Fibroblast of lung (primary cell): ENCODE measurements at regions not wholly inside any gene's neighbourhood (a gene's known extent, or its start where the extent isn't known, plus 50 kb on each side); places are given as distances from the start of the nearest gene placed in this dataset.

Experiments used
- DNase-seq, 2 donors: peaks; one replicate each; pipeline versions ENCODE4 v3.0.0 to v3.0.0-alpha.2; 2010; ENCODE audit warnings: low read depth in 2 of 2
- H2AFZ ChIP-seq: 2 replicates; pipeline ENCODE4 v1.5.1; 2012; ENCODE audit warnings: low read length, control low read depth, inconsistent platforms
- H3K27ac ChIP-seq: 2 replicates; pipeline ENCODE4 v1.5.1; 2011; ENCODE audit warnings: low read length, control low read depth; ENCODE audit not compliant: insufficient read depth
- H3K27me3 ChIP-seq: 2 replicates; pipeline ENCODE4 v1.5.1; 2011; ENCODE audit warnings: mild to moderate bottlenecking, low read length; ENCODE audit not compliant: control insufficient read depth, insufficient read depth
- H3K36me3 ChIP-seq: 2 replicates; pipeline ENCODE4 v1.5.1; 2011; ENCODE audit warnings: low read length; ENCODE audit not compliant: control insufficient read depth, insufficient read depth
- H3K4me1 ChIP-seq: 2 replicates; pipeline ENCODE4 v1.5.1; 2011; ENCODE audit warnings: low read length; ENCODE audit not compliant: control insufficient read depth, insufficient read depth; ENCODE audit errors: extremely low read depth
- H3K4me2 ChIP-seq: 2 replicates; pipeline ENCODE4 v1.5.1; 2011; ENCODE audit warnings: low read length, control low read depth; ENCODE audit not compliant: insufficient read depth; ENCODE audit errors: extremely low read depth
- H3K4me3 ChIP-seq, 4 experiments: fragments of 200-600 bp in 1 of 4; sonication (generic) in 1 of 4; replicated peaks in 1 of 4; 2 replicates each; pipeline ENCODE4 v1.5.1; 2011 to 2016; ENCODE audit warnings: low read length in 4 of 4, low read depth in 3 of 4, mild to moderate bottlenecking in 3 of 4, control low read depth in 2 of 4, inconsistent platforms in 1 of 4, mixed read lengths in 1 of 4; ENCODE audit not compliant: insufficient read depth in 1 of 4; ENCODE audit errors: control extremely low read depth in 1 of 4
- H3K79me2 ChIP-seq: 2 replicates; pipeline ENCODE4 v1.5.1; 2012; ENCODE audit warnings: mild to moderate bottlenecking, low read length, inconsistent platforms; ENCODE audit not compliant: control insufficient read depth, insufficient read depth
- H3K9ac ChIP-seq: 2 replicates; pipeline ENCODE4 v1.5.1; 2011; ENCODE audit warnings: mild to moderate bottlenecking, low read length, control low read depth; ENCODE audit not compliant: insufficient read depth
- H3K9me3 ChIP-seq: 2 replicates; pipeline ENCODE4 v1.5.1; 2012; ENCODE audit warnings: low read depth, low read length; ENCODE audit not compliant: control insufficient read depth, insufficient read depth
- H4K20me1 ChIP-seq: 2 replicates; pipeline ENCODE4 v1.5.1; 2011; ENCODE audit warnings: low read length; ENCODE audit not compliant: control insufficient read depth, insufficient read depth; ENCODE audit errors: extremely low read depth
- EZH2 ChIP-seq: IDR thresholded peaks from 2 replicates; pipeline ENCODE4 v1.5.1; 2012; ENCODE audit warnings: low read length, control low read depth, mild to moderate bottlenecking; ENCODE audit errors: missing control alignments
- TF ChIP-seq, protein P1 (sequence below), 2 donors: IDR thresholded peaks in 1 of 2; conservative IDR thresholded peaks in 1 of 2; 1 replicate in 1 of 2; 2 replicates in 1 of 2; pipeline ENCODE4 v1.5.1; 2011 to 2012; ENCODE audit warnings: low read length in 2 of 2, control low read depth in 1 of 2, inconsistent platforms in 1 of 2, low read depth in 1 of 2, mild to moderate bottlenecking in 1 of 2

DNA sequence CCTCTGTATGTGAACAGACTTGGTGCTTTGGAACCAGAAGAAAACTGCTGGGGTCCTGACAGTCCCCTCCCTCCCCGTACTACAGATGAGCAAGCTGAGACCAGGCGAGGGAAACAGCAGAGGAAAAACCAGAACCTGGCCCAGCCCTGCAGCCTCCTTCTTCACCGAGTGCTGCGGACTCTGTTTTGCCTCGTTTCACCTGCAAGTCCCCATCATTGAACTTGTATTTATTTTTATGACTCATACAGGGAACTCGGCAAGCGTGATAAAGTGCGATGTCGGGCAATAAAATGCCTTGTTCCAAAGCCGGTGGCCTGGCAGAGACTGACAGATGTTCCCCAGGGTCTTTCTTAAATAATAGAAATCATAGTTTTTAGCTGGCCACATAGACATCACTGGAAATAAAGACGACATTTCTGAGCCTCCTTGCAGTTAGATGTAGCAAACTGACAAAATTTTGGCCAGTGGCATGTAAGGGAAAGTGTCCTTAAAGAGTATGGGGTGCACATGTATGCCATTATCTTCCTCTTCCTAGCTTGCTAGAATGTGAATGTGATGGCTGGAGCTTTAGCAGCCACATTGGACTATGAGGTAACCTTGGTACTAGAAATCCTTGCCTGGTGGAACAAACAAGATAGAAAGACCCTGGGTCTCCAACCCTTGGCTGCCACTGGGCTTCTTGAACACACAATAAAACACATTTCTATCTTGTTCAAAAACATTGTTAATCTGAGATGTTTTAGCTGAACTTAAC lies 128.6 kb downstream of the IRF8 start:
- Histone ChIP-seq H3K9ac (no peak overlapping the region), H2AFZ (no peak overlapping the region), H3K4me2 (no peak overlapping the region), H4K20me1 (no peaks in the 10 kb centered on the region), H3K79me2 (no peaks in the 10 kb centered on the region), H3K27ac (no peak overlapping the region), H3K4me3 (no peak overlapping the region), H3K36me3 (no peaks in the 10 kb centered on the region), H3K27me3 (peaks cover 17% of the 10 kb centered on the region), H3K4me1 (no peaks in the 10 kb centered on the region), H3K9me3 (no peaks in the 10 kb centered on the region)
- TF ChIP-seq EZH2 = no peak
- TF ChIP-seq, protein P1, sequence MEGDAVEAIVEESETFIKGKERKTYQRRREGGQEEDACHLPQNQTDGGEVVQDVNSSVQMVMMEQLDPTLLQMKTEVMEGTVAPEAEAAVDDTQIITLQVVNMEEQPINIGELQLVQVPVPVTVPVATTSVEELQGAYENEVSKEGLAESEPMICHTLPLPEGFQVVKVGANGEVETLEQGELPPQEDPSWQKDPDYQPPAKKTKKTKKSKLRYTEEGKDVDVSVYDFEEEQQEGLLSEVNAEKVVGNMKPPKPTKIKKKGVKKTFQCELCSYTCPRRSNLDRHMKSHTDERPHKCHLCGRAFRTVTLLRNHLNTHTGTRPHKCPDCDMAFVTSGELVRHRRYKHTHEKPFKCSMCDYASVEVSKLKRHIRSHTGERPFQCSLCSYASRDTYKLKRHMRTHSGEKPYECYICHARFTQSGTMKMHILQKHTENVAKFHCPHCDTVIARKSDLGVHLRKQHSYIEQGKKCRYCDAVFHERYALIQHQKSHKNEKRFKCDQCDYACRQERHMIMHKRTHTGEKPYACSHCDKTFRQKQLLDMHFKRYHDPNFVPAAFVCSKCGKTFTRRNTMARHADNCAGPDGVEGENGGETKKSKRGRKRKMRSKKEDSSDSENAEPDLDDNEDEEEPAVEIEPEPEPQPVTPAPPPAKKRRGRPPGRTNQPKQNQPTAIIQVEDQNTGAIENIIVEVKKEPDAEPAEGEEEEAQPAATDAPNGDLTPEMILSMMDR (conservative IDR thresholded peaks at IDR 0.05 in 1 of 2, IDR thresholded peaks at IDR 0.05 in 1 of 2; ENCODE audit: low read depth in 1 of 2, low read length in 2 of 2) = no peak
- no peak for DNase-seq

DNA sequence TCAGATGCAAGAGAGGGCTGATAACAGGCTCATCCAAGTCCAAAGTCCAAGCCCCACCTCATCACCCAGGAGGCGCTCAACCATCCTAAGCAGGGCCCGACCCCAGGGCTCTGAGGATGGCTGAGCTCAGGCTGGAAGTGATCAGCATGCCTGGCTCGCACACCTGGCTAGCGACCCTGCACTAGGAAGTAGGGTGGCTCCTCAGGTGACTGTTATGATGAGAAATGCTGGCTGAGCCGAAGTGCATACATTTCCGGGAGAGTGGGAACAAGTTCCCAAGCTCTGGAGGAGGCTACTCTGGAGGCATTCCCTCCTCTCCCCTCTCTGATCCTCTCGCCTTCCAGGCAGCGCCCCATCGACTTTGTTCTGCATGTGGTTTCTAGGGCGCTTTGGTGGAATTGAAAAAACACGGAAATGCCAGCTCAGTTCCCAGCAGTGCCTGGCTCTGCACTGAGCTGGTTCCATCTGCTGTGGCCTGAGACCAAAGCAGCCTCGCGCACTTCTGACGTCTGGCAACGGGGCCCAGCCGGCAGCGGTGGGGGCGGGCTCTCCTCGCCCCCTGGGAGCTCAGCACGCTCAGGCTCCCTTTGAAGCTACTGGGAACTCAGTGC lies 130.3 kb downstream of the IRF8 start:
- Histone ChIP-seq H2AFZ (no peak overlapping the region), H3K27ac (no peak overlapping the region), H3K9ac (no peak overlapping the region), H3K4me2 (no peak overlapping the region), H3K27me3 (peaks cover 29% of the 10 kb centered on the region), H3K36me3 (no peaks in the 10 kb centered on the region), H3K79me2 (no peaks in the 10 kb centered on the region), H3K9me3 (no peaks in the 10 kb centered on the region), H4K20me1 (no peaks in the 10 kb centered on the region), H3K4me3 (no peak overlapping the region), H3K4me1 (no peaks in the 10 kb centered on the region)
- TF ChIP-seq, protein P1 (conservative IDR thresholded peaks at IDR 0.05 in 1 of 2, IDR thresholded peaks at IDR 0.05 in 1 of 2; ENCODE audit: low read depth in 1 of 2, low read length in 2 of 2) = no peak
- no peak for TF ChIP-seq EZH2
- DNase-seq = peak; percentile 52 to 63

DNA sequence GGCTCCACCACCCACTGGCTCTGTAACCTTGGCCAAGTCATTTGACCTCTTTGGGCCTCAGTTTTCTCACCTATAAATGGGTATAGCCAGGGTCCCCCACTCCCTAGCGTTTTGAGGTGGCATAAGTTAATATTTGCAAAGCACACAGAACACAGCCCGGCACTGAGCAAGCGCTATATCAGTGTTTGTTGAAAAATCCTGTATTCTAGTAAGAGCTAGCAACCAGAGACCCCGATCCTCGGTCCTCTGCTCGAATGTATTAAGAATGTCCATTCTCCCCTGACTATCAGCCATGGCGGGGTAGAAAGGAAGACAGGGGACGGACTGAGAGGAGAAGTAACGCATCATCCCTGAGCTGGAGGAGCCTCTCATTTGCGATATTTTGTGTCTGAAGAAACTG lies 131.2 kb downstream of the IRF8 start:
- H3K9ac ChIP-seq = no peak overlapping the region
- H3K27ac ChIP-seq = no peak overlapping the region
- DNase-seq = no peak
- H3K4me3 ChIP-seq = no peak overlapping the region
- H3K36me3 ChIP-seq = no peaks in the 10 kb centered on the region
- no peaks in the 10 kb centered on the region for H3K4me1 ChIP-seq
- H2AFZ ChIP-seq = no peak overlapping the region
- H3K9me3 ChIP-seq = no peaks in the 10 kb centered on the region
- no peak for TF ChIP-seq EZH2
- TF ChIP-seq, protein P1 (conservative IDR thresholded peaks at IDR 0.05 in 1 of 2, IDR thresholded peaks at IDR 0.05 in 1 of 2; ENCODE audit: low read depth in 1 of 2, low read length in 2 of 2) = no peak
- H3K79me2 ChIP-seq = no peaks in the 10 kb centered on the region
- no peaks in the 10 kb centered on the region for H4K20me1 ChIP-seq
- no peak overlapping the region for H3K4me2 ChIP-seq
- H3K27me3 ChIP-seq = peaks cover 33% of the 10 kb centered on the region
